SK-N-SH treated with all-trans-retinoic acid at 6 μM for 48 hours (cell line): ENCODE measurements at regions not wholly inside any gene's neighbourhood (a gene's known extent, or its start where the extent isn't known, plus 50 kb on each side); places are given as distances from the start of the nearest gene placed in this dataset.

Source experiments
- ATAC-seq: fragments of 200-7000 bp; cut with Tn5 transposase; 3 replicates; pipeline ENCODE4 v1.9.1; 2020; ENCODE audit warnings: mild to moderate bottlenecking, moderate library complexity
- ARNTL ChIP-seq: fragments of 450-650 bp; formaldehyde crosslinking; IDR thresholded peaks from 2 replicates; pipeline ENCODE4 v1.5.0; 2020; ENCODE audit warnings: low read depth, mild to moderate bottlenecking, moderate library complexity, borderline replicate concordance
- BACH2 ChIP-seq: fragments of 250-450 bp; sonication (Bioruptor Pico); IDR thresholded peaks from 2 replicates; pipeline ENCODE4 v1.9.0; 2021; ENCODE audit warnings: mild to moderate bottlenecking, borderline replicate concordance
- CSDC2 ChIP-seq: fragments of 250-450 bp; sonication (Bioruptor Pico); IDR thresholded peaks from 2 replicates; pipeline ENCODE4 v1.5.0; 2020; ENCODE audit warnings: mild to moderate bottlenecking, moderate library complexity
- GLIS3 ChIP-seq: fragments of 250-450 bp; sonication (Bioruptor Pico); IDR thresholded peaks from 2 replicates; pipeline ENCODE4 v1.5.0; 2020; ENCODE audit warnings: mild to moderate bottlenecking, moderate library complexity
- ISL1 ChIP-seq: fragments of 250-450 bp; sonication (Bioruptor Pico); IDR thresholded peaks from 2 replicates; pipeline ENCODE4 v2.1.2; 2022; ENCODE audit warnings: mild to moderate bottlenecking, moderate library complexity
- OSR1 ChIP-seq: fragments of 250-450 bp; sonication (Bioruptor Pico); IDR thresholded peaks from 2 replicates; pipeline ENCODE4 v1.8.0; 2022; ENCODE audit warnings: moderate library complexity, mild to moderate bottlenecking, inconsistent platforms
- PATZ1 ChIP-seq: fragments of 250-450 bp; sonication (Bioruptor Pico); IDR thresholded peaks from 2 replicates; pipeline ENCODE4 v1.8.0; 2020; ENCODE audit warnings: mild to moderate bottlenecking, moderate library complexity, borderline replicate concordance
- PPARA ChIP-seq: fragments of 250-450 bp; sonication (Bioruptor Pico); IDR thresholded peaks from 2 replicates; pipeline ENCODE4 v1.5.0; 2020; ENCODE audit warnings: mild to moderate bottlenecking, borderline replicate concordance
- TOX ChIP-seq: fragments of 250-450 bp; sonication (Bioruptor Pico); IDR thresholded peaks from 2 replicates; pipeline ENCODE4 v1.8.0; 2021; ENCODE audit warnings: mild to moderate bottlenecking, moderate library complexity, borderline replicate concordance
- TSHZ2 ChIP-seq: fragments of 250-450 bp; sonication (Bioruptor Pico); IDR thresholded peaks from 2 replicates; pipeline ENCODE4 v1.5.0; 2020; ENCODE audit warnings: mild to moderate bottlenecking, moderate library complexity
- ZC3H10 ChIP-seq: fragments of 250-450 bp; sonication (Bioruptor Pico); IDR thresholded peaks from 2 replicates; pipeline ENCODE4 v1.5.1; 2021; ENCODE audit warnings: mild to moderate bottlenecking, moderate library complexity
- ZFP3 ChIP-seq: fragments of 250-450 bp; sonication (Bioruptor Pico); IDR thresholded peaks from 2 replicates; pipeline ENCODE4 v1.5.0; 2020; ENCODE audit warnings: mild to moderate bottlenecking, moderate library complexity
- ZFP30 ChIP-seq: fragments of 450-650 bp; formaldehyde crosslinking; IDR thresholded peaks from 2 replicates; pipeline ENCODE4 v1.5.0; 2022; ENCODE audit warnings: mild to moderate bottlenecking, moderate library complexity
- ZNF70 ChIP-seq: fragments of 450-650 bp; formaldehyde crosslinking; IDR thresholded peaks from 2 replicates; pipeline ENCODE4 v1.5.0; 2020; ENCODE audit warnings: mild to moderate bottlenecking, moderate library complexity
- ZNF8 ChIP-seq: fragments of 450-650 bp; formaldehyde crosslinking; IDR thresholded peaks from 2 replicates; pipeline ENCODE4 v1.5.0; 2020; ENCODE audit warnings: mild to moderate bottlenecking, moderate library complexity
- TF ChIP-seq, protein P1 (sequence below): fragments of 250-450 bp; sonication (Bioruptor Pico); IDR thresholded peaks from 2 replicates; pipeline ENCODE4 v1.8.0; 2021; ENCODE audit warnings: low read depth, mild to moderate bottlenecking, moderate library complexity, borderline replicate concordance
- TF ChIP-seq, protein P2 (sequence below): fragments of 250-450 bp; sonication (Bioruptor Pico); IDR thresholded peaks from 2 replicates; pipeline ENCODE4 v1.5.1; 2021; ENCODE audit warnings: mild to moderate bottlenecking, moderate library complexity
- TF ChIP-seq, protein P3 (sequence below): fragments of 250-450 bp; sonication (Bioruptor Pico); IDR thresholded peaks from 2 replicates; pipeline ENCODE4 v1.5.1; 2020; ENCODE audit warnings: low read depth, mild to moderate bottlenecking, moderate library complexity

DNA sequence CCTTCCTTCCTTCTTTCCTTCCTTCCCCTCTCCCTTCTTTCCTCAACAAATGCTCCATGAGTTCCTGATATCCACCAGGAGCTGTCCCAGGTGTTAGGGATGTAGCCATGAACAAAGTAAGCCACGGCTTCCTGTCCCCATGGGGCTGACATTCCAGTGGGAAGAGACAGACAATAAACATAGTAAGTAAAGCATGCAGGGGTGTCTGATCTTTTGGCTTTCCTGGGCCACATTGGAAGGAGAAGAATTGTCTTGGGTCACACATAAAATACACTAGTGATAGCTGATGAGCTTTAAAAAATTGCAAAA is 81.5 kb upstream of the ZBTB40 start:
- TF ChIP-seq, protein P1, sequence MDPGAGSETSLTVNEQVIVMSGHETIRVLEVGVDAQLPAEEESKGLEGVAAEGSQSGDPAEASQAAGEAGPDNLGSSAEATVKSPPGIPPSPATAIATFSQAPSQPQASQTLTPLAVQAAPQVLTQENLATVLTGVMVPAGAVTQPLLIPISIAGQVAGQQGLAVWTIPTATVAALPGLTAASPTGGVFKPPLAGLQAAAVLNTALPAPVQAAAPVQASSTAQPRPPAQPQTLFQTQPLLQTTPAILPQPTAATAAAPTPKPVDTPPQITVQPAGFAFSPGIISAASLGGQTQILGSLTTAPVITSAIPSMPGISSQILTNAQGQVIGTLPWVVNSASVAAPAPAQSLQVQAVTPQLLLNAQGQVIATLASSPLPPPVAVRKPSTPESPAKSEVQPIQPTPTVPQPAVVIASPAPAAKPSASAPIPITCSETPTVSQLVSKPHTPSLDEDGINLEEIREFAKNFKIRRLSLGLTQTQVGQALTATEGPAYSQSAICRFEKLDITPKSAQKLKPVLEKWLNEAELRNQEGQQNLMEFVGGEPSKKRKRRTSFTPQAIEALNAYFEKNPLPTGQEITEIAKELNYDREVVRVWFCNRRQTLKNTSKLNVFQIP (CRISPR knock-in tag), result no peak
- TF ChIP-seq, protein P2, sequence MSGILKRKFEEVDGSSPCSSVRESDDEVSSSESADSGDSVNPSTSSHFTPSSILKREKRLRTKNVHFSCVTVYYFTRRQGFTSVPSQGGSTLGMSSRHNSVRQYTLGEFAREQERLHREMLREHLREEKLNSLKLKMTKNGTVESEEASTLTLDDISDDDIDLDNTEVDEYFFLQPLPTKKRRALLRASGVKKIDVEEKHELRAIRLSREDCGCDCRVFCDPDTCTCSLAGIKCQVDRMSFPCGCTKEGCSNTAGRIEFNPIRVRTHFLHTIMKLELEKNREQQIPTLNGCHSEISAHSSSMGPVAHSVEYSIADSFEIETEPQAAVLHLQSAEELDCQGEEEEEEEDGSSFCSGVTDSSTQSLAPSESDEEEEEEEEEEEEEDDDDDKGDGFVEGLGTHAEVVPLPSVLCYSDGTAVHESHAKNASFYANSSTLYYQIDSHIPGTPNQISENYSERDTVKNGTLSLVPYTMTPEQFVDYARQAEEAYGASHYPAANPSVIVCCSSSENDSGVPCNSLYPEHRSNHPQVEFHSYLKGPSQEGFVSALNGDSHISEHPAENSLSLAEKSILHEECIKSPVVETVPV, result no peak
- no peak for TF ChIP-seq GLIS3 (CRISPR knock-in tag)
- TF ChIP-seq ZFP30, result no peak
- no peak for TF ChIP-seq ZNF70 (CRISPR knock-in tag)
- ATAC-seq, result no peak

GRCh38 chr1:22371408-22371807 is 80.2 kb upstream of the ZBTB40 start:
- TF ChIP-seq ZNF70 (CRISPR knock-in tag), result no peak
- TF ChIP-seq ARNTL (CRISPR knock-in tag), result no peak
- no peak for TF ChIP-seq TOX (CRISPR knock-in tag)
- no peak for TF ChIP-seq CSDC2 (CRISPR knock-in tag)
- no peak for TF ChIP-seq ZFP3 (CRISPR knock-in tag)
- TF ChIP-seq, protein P2, result no peak
- no peak for ATAC-seq

DNA sequence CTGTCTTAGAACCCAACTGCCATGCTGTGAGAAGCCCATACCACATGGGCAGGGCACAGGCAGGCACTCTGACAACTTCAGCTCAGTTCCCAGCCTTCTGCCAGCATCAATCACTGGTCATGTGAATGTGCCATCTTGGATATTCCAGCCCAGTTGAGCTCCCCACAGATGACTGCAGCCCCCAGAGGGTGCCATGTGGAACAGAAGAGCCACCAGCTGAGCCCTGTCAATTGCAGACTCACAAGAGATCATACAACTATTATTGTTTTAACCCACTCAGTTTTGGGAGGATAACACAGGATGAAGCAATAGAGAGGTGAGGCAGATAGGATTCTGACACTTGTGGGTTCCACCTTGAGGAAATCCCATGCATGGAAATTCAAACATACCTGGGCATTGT is 78.4 kb upstream of the ZBTB40 start:
- no peak for ATAC-seq
- no peak for TF ChIP-seq BACH2 (CRISPR knock-in tag)
- TF ChIP-seq OSR1 (CRISPR knock-in tag), result no peak
- no peak for TF ChIP-seq ARNTL (CRISPR knock-in tag)
- no peak for TF ChIP-seq TOX (CRISPR knock-in tag)
- TF ChIP-seq, protein P1 (CRISPR knock-in tag), result no peak
- no peak for TF ChIP-seq ZNF70 (CRISPR knock-in tag)
- no peak for TF ChIP-seq PPARA (CRISPR knock-in tag)
- no peak for TF ChIP-seq ZFP3 (CRISPR knock-in tag)
- no peak for TF ChIP-seq ZNF8 (CRISPR knock-in tag)
- TF ChIP-seq ZC3H10, result no peak
- no peak for TF ChIP-seq PATZ1 (CRISPR knock-in tag)
- no peak for TF ChIP-seq TSHZ2
- no peak for TF ChIP-seq ISL1
- TF ChIP-seq, protein P3, sequence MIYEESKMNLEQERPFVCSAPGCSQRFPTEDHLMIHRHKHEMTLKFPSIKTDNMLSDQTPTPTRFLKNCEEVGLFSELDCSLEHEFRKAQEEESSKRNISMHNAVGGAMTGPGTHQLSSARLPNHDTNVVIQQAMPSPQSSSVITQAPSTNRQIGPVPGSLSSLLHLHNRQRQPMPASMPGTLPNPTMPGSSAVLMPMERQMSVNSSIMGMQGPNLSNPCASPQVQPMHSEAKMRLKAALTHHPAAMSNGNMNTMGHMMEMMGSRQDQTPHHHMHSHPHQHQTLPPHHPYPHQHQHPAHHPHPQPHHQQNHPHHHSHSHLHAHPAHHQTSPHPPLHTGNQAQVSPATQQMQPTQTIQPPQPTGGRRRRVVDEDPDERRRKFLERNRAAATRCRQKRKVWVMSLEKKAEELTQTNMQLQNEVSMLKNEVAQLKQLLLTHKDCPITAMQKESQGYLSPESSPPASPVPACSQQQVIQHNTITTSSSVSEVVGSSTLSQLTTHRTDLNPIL, result no peak
